Embryonic facial prominence (tissue), 1 donor: ENCODE measurements at regions not wholly inside any gene's neighbourhood (a gene's known extent, or its start where the extent isn't known, plus 50 kb on each side); places are given as distances from the start of the nearest gene placed in this dataset.

Experiments used
- DNase-seq: peaks from one replicate; pipeline ENCODE4 v3.0.0-alpha.2; 2016; ENCODE audit errors: extremely low spot score

DNA sequence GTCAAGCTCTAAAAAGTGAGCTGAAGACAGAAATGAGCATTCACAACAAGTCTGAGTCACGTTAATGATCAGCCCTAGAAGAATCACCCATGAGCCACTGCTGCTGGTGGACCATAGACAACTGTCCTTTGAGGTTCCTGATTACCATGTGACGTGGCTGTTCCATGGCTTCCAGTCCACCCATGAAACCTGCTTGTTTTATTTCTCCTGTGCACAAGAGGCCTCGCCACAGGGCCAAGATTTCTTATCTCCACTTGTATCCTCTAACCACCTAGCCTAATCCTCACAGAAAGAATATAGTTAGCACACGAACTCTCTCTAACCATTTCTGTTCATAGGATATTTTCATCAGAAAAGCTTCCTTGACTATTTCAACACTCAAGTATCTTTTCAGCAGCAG is 242.7 kb downstream of the MREG start:
- no peak for DNase-seq

- no peak for DNase-seq
Observed at GRCh38 chr2:215769246-215769645, 244.1 kb downstream of the MREG start.

- DNase-seq, result no peak
Observed at GRCh38 chr2:215767625-215768024, 245.7 kb downstream of the MREG start.

- no peak for DNase-seq
Observed at GRCh38 chr2:215765729-215766360, 247.5 kb downstream of the MREG start.

GRCh38 chr2:215764441-215765048 is 248.8 kb downstream of the MREG start:
- no peak for DNase-seq

GRCh38 chr2:215760557-215760956 is 252.8 kb downstream of the MREG start:
- DNase-seq, result no peak

DNA sequence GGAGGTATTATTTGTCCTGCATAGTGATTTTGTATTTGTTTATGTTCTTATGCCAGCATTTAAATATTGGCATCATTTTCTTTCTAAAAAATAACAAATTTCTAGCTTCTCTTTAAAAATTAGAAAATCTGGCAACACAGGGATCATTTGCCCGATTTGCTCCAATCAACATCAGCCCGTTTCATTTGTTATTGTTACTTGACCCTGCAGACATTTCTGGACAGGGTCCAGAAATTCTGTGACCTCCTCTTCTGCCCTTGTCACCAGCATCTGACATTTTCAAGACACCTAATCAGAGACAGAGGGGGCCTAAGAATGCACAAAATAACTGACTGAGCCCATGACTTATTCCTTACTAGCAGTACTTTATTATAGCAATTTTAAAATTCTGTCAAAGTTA is 253.3 kb downstream of the MREG start:
- DNase-seq, result no peak

DNA sequence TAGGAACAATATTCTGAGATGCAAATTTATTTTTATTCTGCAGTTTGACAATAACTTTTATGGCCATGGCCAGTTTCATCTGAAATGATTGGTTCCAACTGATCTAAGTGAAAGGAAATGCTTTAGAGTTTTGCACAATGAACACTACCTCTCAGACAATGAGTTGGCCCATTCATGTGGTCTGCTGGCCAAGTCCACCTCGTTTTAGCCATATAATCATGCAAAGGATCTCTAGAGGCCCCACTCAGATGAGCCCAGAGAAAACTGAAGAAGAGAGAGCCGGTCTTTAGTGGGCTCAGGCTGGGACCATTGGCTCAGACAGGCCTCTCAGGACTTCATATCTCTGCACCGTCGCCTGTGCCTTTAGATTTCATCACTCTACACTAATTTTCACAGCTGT is 254.7 kb downstream of the MREG start:
- no peak for DNase-seq

DNA sequence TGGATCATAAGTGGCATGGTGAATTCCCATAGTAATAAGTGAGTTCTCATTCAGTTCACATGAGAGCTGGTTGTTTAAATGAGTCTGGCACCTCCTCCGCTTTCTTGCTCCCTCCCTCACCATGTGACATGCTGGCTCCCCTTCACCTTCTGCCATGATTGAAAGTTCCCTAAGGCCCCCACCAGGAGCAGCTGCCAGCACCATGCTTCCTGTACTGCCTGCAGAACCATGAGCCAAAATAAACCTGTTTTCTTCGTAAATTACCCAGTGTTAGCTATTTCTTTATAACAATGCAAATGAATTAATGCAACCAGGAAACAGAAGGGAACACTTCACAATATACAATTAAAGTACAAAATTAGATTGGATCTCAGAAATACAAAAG is 257.0 kb downstream of the MREG start:
- DNase-seq, result no peak

- DNase-seq, result no peak
Observed at GRCh38 chr2:215755641-215756345, 257.6 kb downstream of the MREG start.

DNA sequence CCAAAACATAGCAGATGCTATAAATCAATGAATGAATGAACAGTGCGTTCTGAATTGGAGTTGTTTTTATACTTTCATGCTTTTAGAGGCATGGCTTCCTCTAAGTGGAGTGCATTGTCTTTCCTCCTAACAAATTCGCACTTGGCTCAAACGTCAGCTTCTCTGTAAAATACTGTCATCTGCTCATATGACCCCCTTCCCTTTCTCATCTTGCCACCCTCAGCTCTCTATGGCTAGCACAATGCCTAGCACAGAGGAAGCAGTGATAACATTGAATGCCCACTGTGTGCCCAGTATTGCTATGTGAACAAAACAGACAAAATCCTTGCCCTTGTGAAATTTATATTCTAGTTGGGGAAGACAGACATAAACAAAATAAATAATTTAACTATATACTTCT is 258.8 kb downstream of the MREG start:
- DNase-seq, result no peak

DNA sequence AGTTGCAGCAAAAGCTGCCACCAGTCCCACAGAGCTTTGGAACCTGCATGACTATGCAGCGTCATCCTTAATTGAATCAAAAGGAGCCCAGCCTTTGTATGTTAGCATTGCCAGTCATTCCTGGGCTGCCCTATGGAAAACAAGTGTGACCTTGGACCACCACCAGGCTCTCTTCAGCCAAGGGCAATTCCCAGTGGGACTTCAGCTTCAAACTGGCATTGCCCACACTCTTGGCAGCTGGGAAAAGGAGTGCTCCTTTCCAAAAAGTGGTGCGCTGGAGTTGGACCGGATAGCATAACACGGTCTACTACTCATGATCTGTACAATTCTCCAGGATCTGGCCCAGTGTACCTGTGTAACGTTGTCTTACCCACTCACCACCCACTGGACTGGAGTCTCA is 259.5 kb downstream of the MREG start:
- DNase-seq, result no peak

DNA sequence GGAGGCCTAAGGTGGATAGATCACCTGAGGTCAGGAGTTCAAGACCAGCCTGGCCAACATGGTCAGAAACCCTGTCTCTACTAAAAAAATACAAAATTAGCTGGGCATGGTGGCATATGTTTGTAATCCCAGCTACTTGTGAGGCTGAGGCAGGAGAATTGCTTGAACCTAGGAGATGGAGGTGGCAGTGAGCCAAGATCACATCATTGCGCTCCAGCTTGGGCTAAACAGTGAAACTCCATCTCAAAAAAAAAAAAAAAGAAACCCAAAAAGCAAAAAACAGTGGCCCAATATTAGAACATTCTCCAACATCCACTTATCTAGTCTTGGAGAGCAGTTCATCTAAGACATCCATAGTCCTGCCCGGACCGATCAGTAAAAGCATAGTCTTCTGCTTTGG is 260.4 kb downstream of the MREG start:
- DNase-seq, result no peak

DNA sequence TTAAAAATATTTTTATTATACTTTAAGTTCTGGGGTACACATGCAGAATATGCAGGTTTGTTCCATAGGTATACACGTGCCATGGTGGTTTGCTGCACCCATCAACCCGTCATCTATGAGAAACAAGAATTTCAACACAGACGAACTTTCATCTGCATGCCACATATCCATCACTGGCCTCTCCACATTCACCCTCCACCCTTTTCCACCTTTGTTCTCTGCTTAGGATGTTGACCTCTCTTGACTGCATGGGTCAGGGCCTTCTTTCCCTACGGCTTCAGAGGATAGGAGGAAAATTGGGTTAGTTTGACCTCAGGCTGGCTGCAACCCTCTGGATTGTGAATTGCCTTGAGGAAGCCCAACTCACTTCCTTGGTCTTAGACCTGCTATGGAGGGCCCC is 260.9 kb downstream of the MREG start:
- no peak for DNase-seq

GRCh38 chr2:215751911-215752272 is 261.5 kb downstream of the MREG start:
- no peak for DNase-seq

- no peak for DNase-seq
Observed at GRCh38 chr2:215751200-215751910, 262.0 kb downstream of the MREG start.

- DNase-seq, result no peak
Observed at GRCh38 chr2:215750763-215751162, 262.6 kb downstream of the MREG start.

- no peak for DNase-seq
Observed at GRCh38 chr2:215749092-215749957, 264.0 kb downstream of the MREG start.

- no peak for DNase-seq
Observed at GRCh38 chr2:215748446-215748845, 264.9 kb downstream of the MREG start.

GRCh38 chr2:215746887-215747615 is 266.3 kb downstream of the MREG start:
- no peak for DNase-seq

- DNase-seq, result no peak
Observed at GRCh38 chr2:215746226-215746886, 267.0 kb downstream of the MREG start.
